ENCODE measurements at regions not wholly inside any gene's neighbourhood (a gene's known extent, or its start where the extent isn't known, plus 50 kb on each side); places are given as distances from the start of the nearest gene placed in this dataset.

DNA sequence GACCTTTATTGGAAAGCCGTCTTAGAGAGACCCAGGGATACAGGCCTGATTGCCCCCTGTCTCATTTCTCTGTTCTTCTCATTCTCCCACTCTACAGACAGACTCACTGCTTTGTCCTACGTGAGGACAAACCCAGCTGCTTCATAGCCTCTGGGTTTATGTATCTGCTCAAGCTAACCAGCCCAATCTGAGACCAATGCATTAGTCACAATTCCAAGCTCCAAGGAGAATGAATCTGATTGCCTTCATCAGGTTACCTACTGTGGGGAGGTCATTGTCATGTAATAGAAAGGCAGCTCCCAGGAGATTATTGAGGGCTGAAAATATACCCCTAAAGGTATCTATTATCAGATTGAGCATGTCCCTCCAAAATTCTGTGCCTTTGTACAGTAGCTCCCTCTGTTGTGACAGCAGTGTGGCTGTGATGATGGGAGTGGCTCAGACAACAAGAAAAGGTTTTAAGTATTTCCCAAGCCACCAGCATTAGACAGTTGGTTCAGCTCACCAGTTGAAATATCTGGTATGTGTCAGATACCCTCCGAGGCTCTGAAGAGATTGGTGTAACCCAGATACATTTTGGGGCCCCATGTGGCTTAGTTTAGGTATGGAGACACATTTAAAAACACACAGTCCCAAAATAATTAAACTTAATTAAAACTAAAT lies 123.1 kb upstream of the EEPD1 start:
- intact Hi-C loops (cut with DNase I): no loop called here
- 96% methylated on average over 3 of the region's 3 CpGs for WGBS
- Histone ChIP-seq H3K9me3 (no peaks in the 10 kb centered on the region), H3K36me3 (no peaks in the 10 kb centered on the region), H3K4me1 (replicated peaks) (no peaks in the 10 kb centered on the region), H3K27ac (no peak overlapping the region), H3K27me3 (replicated peaks; ENCODE audit: insufficient read depth) (no peaks in the 10 kb centered on the region), H3K4me3 (no peak overlapping the region)
- no peak for DNase-seq (ENCODE audit: low spot score)
- TF ChIP-seq, protein P1, sequence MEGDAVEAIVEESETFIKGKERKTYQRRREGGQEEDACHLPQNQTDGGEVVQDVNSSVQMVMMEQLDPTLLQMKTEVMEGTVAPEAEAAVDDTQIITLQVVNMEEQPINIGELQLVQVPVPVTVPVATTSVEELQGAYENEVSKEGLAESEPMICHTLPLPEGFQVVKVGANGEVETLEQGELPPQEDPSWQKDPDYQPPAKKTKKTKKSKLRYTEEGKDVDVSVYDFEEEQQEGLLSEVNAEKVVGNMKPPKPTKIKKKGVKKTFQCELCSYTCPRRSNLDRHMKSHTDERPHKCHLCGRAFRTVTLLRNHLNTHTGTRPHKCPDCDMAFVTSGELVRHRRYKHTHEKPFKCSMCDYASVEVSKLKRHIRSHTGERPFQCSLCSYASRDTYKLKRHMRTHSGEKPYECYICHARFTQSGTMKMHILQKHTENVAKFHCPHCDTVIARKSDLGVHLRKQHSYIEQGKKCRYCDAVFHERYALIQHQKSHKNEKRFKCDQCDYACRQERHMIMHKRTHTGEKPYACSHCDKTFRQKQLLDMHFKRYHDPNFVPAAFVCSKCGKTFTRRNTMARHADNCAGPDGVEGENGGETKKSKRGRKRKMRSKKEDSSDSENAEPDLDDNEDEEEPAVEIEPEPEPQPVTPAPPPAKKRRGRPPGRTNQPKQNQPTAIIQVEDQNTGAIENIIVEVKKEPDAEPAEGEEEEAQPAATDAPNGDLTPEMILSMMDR (IDR thresholded peaks at IDR 0.05): no peak
- TF ChIP-seq POLR2AphosphoS5 (IDR thresholded peaks at IDR 0.05): no peak
- TF ChIP-seq POLR2A (IDR thresholded peaks at IDR 0.05): no peak

DNA sequence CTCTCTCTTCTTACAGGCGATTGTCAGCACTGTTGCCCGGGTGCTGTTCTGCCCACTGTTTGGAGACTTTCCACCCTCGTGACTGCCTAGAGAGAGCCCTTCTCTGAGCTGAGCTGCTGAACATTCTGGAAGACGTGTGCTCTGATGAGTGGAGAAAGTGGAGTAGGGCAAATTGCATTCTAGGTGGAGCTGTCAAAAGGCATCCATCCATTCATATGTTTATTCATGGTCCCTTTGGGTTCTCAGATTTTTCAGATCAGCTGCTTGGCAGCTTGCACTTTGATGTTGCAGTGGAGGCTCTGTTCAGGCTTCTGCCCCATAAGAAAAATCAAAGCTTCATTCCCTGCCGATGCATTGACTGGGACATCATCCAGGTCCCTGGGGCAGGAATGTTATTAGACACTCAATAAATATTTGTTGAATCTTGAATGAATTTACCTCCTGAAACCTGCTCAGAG lies 120.7 kb upstream of the EEPD1 start:
- WGBS: 32% methylated on average over 5 of the region's 5 CpGs

DNA sequence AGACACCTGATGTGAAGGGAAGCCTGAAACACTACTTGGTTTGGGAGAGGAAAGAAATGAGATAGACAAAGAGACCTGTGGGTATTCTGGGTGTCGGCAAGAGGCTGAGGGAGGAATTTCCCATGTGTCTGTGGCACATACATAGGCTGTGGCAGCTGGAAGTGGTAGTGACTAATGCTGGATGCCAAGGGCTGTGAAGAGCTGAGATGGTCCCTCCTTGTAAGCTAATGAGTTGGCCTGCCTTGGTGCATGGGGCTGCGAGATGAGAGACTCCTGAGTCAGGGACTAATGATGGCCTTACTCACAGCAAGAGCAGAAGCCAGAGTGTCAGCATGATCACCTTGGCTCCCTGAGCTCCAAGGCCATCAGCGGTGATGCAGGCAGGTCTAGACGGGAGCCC lies 119.0 kb upstream of the EEPD1 start:
- Histone ChIP-seq H3K4me1 (replicated peaks) (peaks cover 11% of the 10 kb centered on the region), H3K9me3 (no peaks in the 10 kb centered on the region), H3K4me3 (no peak overlapping the region), H3K36me3 (no peaks in the 10 kb centered on the region), H3K27ac (no peak overlapping the region), H3K27me3 (replicated peaks; ENCODE audit: insufficient read depth) (no peaks in the 10 kb centered on the region)
- WGBS: 88% methylated on average over 4 of the region's 4 CpGs
- TF ChIP-seq POLR2AphosphoS5 (IDR thresholded peaks at IDR 0.05): no peak
- TF ChIP-seq, protein P1 (IDR thresholded peaks at IDR 0.05): no peak
- TF ChIP-seq POLR2A (IDR thresholded peaks at IDR 0.05): no peak
- no peak for DNase-seq (ENCODE audit: low spot score)
- intact Hi-C loops (cut with DNase I): no loop called here

More for the DNA sequence above, 120.7 kb upstream of the EEPD1 start:
- intact Hi-C loops (cut with DNase I): no loop called here
- DNase-seq (ENCODE audit: low spot score): peak; percentile 79
- no peaks in the 10 kb centered on the region for H3K36me3 ChIP-seq
- H3K4me1 ChIP-seq (replicated peaks): peaks cover 9% of the 10 kb centered on the region
- H3K9me3 ChIP-seq: no peaks in the 10 kb centered on the region
- no peaks in the 10 kb centered on the region for H3K27me3 ChIP-seq (replicated peaks; ENCODE audit: insufficient read depth)
- no peak overlapping the region for H3K4me3 ChIP-seq
- TF ChIP-seq POLR2AphosphoS5 (IDR thresholded peaks at IDR 0.05) (peak; percentile 77), POLR2A (IDR thresholded peaks at IDR 0.05) (no peak)
- TF ChIP-seq, protein P1 (IDR thresholded peaks at IDR 0.05): no peak
- no peak overlapping the region for H3K27ac ChIP-seq

DNA sequence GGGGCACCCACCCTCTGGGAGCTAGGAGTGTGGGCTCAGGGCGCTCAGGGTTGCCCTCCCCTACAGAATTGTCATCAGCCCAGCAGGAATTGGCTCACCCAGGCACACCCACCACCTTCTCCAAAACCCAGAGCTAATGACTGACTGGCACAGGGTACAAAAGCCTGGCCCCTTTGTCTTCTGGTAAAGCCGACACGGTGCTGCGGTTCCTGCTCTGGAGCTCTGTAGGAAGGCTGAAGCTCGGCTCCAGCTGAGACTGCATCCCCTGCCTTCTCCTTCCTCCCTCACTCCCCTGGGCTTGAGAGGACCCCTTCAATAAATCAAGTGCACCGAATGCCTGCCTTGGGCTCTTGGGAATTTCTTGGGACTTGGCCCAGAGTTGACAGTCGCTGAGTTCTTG lies 117.9 kb upstream of the EEPD1 start:
- intact Hi-C loops (cut with DNase I): no loop called here
- Histone ChIP-seq H3K27me3 (replicated peaks; ENCODE audit: insufficient read depth) (no peaks in the 10 kb centered on the region), H3K9me3 (no peaks in the 10 kb centered on the region), H3K36me3 (no peaks in the 10 kb centered on the region), H3K4me3 (no peak overlapping the region), H3K27ac (no peak overlapping the region), H3K4me1 (replicated peaks) (peaks cover 11% of the 10 kb centered on the region)
- no peak for DNase-seq (ENCODE audit: low spot score)
- WGBS: 56% methylated on average over 7 of the region's 7 CpGs
- TF ChIP-seq, protein P1 (IDR thresholded peaks at IDR 0.05): no peak
- TF ChIP-seq POLR2AphosphoS5 (IDR thresholded peaks at IDR 0.05) (no peak), POLR2A (IDR thresholded peaks at IDR 0.05) (no peak)

DNA sequence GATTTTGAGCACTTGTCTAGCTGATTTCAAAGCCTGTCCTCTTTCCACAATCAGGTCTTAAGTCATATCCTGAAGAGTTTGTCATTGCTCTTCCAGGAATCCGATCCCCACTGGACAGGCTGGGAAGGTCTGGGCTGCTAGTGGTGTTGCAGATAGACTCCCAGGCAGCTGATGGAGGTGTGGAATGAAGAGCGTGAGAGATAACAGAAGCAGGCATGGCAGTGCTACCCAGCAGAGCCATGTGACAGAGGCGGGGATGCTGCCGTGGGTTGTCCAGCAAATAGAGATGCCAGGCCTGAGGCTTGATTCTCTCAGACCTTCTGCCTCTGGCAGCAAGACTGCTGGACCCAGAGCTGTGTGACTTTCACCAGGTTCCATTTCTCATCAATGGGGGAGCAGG lies 116.5 kb upstream of the EEPD1 start:
- Histone ChIP-seq H3K4me3 (no peak overlapping the region), H3K4me1 (replicated peaks) (peaks cover 11% of the 10 kb centered on the region), H3K27ac (peak overlapping the region; percentile 51 to 59), H3K27me3 (replicated peaks; ENCODE audit: insufficient read depth) (no peaks in the 10 kb centered on the region), H3K36me3 (no peaks in the 10 kb centered on the region), H3K9me3 (no peaks in the 10 kb centered on the region)
- WGBS: 60% methylated on average over 4 of the region's 4 CpGs
- no peak for DNase-seq (ENCODE audit: low spot score)
- TF ChIP-seq, protein P1 (IDR thresholded peaks at IDR 0.05): no peak
- TF ChIP-seq POLR2AphosphoS5 (IDR thresholded peaks at IDR 0.05): no peak
- TF ChIP-seq POLR2A (IDR thresholded peaks at IDR 0.05): no peak
- intact Hi-C loops (cut with DNase I): no loop called here
